ENCODE measurements at regions not wholly inside any gene's neighbourhood (a gene's known extent, or its start where the extent isn't known, plus 50 kb on each side); places are given as distances from the start of the nearest gene placed in this dataset.
"Not testable (repeated sequence)": the region's sequence is repeated elsewhere in the genome, so short reads cannot be mapped to it uniquely, and the experiment has no call there.

DNA sequence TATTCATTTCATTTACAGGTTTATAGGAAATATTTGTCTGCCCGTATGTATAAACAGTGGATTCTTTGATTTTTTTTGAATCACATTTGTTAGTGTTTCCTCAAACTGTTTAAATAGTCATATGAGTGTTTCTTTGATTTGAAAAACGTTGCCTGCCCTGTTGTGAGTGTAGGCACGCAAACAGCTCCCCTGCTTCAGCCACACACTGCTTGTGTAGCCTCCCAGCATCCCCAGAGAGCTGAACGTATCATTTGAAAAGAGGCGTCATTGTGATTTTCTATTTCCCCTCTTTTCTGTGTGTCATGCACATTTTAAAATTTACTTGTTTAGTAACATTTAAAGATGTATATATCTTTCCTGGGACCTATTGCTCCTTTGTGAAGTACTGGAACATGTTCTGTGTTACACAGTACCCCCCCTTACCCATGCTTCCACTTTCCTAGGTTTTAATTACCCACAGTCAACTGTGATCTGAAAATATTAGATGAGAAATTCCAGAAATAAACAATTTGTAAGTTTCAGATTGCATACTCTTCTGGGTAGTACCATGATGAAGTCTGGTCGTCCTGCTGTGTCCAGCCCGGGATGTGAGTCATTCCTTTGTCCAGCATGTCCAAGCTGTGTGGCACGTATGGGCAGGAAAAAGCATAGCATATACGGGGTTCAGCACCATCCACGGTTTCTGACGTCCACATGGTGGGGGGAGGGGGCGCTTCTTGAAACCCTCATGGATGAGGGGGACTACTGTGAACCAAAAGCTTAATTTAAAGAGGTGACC is 78.7 kb downstream of the NPIPB11 start:
- not testable (repeated sequence) for DNase-seq

DNA sequence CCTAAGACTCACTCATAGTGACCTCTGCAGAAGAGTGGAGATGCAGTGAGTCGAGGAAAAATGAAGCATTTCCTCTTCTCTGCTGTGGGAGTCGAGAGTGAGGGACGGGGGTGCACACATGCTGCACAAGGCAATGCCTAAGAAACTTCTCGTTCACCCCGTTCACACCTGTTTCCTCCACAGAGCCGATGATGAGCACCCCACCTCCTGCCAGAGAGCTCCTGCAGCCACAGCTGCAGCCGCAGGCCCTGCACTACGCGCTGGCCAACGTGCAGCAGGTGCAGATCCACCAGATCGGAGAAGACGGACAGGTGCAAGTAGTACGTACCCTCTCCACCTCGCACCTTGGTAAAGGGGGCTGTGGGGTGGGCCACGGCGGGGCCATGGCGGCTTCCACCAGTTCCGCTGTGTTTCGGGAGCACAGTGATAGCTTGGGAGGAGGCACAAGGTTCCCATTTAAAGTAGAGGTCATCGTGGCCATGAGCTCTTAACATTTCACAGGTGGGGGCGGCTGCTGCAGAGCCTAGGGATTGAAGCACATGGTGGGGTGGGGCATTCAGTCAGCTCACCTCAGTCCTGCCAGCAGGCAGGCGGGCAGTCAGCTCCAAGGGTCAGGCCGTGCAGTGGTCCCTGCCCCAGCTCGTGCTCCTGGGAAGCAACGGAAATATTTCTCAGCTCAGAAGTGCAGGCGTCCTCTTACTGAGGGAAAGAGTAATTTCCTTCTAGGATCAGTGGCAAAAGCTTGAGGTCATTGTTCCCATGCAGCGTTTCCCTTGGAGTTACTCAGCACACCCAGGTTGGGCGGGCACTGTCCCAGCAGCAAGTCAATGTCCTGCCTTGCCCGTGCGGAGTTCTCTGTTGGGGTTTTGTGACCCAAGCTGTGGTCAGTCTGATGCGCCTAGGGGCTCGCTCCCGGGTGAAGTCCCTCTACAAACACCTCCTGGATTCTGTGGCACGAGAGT is 80.1 kb downstream of the NPIPB11 start:
- not testable (repeated sequence) for DNase-seq

DNA sequence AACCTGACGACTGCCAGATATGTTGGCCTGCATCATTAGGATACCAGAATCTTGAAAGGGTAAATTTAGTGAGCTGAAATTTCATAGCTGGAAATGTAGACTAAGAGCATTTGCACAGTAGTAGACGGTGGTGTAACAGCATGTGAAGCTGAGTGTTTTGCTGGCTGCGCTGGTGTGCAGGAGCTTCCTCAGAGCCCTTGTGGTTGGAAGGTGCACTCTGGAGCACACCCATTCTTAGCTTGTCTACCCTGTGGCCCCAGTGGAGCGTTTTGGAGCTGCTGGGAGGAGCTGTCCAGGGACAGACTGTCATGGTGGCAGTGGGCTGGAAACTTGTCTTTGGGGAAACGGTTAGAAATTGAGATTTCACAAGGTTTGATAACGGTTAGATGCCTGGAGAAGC is 82.8 kb downstream of the NPIPB11 start:
- DNase-seq: not testable (repeated sequence)

DNA sequence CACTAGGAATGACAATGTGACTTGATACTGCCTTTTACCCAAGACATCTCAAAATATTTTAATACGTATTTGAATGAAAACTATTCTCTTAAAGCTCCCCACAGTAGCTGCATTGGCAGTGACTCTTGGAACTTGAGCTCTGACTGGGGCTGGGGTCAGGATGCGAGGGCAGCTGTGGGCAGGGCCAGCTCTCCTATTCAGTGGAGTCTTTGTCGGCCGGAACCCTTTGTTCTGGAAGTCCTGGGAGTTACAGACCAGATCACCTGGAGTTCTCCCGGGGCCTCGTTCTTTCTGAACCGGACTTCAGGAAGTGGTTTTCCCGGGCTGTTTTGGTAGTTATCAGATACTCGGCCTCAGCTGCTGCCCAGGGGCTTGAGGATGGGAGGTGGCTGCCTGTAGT is 84.9 kb downstream of the NPIPB11 start:
- DNase-seq: no peak

DNA sequence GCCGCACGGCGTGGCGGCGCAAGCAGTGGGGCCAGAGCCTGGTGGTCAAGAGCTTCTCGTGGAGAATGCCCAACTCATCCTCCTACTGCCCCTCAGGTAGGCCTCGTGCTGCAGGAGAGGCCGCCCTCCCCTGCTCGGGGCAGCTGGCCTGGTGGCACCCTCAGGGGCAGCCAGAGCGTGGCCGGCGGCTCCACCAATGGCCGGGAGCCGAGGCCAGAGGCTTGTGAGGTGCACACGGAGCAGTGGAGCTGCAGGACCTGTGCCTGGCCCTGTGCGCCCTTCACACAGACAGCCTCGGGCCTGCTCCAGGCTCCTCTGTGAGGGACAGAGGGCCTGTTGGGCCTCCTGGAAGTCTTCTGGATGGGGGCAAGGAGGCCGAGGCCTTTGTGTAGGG is 85.5 kb downstream of the NPIPB11 start:
- DNase-seq: no peak

DNA sequence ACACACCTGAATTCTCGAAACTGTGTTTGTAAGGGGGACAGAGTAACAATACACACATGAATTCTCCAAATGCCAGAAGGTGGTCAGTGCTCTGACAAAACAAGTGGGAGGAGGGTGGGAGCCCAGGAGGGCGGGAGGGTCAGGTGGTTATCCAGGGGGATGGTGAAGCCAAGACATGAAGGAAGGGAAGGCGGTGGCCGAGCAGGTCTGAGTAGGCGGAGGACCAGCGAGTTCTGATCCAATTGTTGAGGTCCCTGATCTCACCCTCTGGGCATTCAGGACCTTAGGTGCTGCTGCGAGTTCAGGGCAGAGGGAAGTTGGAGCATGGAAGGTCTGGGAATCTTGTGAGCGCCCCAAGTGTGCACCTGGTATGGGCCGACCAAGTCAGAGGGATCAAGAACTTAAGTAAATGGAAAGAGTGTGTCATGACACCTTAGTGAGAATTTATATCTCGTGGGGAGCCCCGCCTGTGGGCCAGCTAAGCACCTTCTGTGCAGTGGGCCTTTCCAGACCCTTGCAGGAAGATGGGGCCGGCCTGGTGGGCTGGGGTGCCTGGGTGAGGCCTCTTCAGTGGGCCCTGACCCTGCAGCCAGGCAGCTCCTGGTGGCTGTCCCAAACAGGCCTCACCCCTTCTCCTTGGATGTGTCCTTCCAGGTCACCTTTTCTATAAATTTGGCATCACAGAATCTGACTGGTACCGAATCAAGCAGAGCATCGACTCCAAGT is 86.1 kb downstream of the NPIPB11 start:
- no peak for DNase-seq

DNA sequence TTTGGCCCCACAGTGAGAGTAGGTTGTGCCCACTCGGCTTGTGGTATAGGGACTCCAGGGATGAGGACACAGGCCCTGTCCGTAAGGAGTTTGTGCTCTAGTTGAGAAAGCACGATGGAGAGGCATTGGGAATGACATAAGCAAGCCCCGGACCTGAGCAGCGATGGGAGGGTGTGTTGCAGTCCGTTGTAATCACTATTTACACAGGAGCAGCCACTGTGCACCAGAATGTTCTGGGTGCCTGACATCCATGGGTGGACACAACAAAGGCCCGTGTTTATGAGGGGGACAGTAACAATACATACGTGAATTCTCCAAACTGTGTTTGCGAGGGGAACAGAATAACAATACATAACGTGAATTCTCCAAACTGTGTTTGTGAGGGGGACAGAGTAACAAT is 86.8 kb downstream of the NPIPB11 start:
- no peak for DNase-seq

DNA sequence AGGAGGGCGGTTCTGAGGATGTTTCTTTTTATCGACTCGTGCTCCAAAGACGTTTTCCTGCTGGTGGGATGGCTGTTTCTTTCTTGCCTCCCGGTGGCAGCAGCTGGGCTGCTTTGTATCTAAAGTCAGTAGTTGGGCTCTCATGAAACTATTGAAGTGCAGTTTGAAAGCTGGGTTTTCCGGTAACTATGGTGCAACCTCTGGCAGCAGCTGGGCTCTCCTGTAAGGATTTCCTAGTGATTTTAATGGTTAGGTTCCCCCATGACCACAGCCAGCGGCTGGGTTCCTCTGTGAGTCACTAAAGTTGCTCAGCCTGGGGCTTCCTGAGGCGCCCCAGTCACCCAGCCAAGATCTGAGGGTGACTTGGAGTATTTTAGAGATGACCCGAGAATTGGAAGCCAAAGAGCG is 87.9 kb downstream of the NPIPB11 start:
- not testable (repeated sequence) for DNase-seq

DNA sequence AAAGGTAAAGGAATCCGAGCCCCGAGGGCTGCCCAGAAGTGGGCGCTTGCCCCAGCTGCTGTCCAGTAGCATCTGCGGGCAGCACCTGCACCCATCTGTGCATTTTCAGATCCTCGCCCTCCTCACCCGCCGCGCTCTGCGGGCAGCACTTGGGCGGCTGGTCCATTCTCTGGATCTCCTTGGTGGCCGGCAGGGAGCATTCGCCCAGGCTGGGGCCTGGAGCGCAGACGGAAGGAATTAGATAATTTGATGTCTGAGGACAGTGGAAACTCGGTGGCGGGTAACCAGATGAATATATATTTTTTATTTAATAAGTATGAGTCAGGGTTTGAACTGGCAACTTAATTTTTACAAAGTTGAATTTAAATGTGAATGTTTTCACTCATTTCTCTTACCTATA is 88.5 kb downstream of the NPIPB11 start:
- DNase-seq: no peak

DNA sequence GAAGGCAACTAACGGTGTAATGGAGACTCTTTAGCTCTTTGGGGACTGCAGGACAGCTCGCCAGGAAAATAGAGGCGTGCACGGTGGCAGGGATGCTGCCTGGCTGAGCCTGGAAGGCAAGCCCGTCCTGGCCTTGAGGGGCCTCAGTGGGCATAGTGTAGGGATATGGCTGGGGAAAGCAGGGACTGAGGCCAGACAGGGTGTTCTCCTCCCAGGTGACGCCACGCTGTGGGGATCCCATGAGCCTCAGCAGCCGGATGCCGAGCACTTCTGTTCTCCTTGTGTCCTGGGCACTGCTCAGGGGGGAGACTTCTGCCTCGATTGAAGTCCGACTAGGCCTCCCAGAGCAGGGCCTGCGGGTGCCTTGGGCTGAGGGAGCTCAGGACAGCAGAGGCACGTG is 89.2 kb downstream of the NPIPB11 start:
- DNase-seq: no peak

DNA sequence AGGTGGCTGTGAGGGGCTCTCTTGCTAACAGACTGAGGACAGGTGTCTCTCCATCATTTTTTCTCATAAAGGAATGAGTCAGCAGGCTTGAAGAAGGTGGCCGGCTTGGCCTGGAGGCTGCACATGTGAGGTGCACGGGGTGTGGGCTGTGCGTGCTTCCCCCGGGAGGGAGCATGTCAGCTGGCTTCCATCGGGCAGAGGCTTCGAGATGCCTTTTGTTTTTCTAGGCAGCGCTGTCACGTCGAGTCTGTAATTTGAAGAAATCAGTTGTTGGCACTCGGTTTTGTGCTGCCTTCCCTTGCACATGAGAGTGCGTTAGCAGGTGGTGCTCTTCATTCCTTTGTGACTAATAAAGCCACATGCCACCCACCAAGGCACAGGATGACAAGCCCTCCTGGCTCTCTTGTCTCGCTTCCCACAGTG is 89.7 kb downstream of the NPIPB11 start:
- DNase-seq: no peak

DNA sequence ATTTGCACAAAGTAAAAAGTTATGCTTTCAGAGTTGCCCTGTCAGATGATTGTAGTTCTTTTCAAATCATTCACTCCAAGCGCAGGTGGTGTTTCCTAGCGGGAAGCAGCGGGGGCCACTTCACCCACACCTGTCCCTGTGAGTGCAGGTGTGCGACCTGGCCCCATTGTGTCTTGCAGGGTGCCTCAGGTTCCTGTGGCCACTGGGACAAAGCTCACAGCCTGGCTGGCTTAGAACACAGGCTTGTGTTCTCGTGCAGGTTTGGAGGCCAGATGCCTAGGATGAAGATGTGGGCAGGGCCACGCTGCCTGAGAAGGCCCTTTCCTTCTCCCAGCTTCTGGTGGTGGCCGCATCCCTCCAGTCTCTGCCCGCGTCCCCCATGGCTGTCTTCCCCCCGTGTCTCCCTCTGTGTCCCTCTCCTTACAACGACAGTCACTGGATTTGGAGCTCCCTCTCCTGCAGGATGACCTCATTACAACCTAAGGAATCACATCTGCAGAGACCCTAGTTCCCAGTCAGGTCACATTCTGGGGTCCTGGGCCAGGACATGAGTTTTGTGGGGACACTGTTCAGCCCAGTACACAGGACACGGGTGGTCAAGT is 90.5 kb downstream of the NPIPB11 start:
- DNase-seq: no peak

DNA sequence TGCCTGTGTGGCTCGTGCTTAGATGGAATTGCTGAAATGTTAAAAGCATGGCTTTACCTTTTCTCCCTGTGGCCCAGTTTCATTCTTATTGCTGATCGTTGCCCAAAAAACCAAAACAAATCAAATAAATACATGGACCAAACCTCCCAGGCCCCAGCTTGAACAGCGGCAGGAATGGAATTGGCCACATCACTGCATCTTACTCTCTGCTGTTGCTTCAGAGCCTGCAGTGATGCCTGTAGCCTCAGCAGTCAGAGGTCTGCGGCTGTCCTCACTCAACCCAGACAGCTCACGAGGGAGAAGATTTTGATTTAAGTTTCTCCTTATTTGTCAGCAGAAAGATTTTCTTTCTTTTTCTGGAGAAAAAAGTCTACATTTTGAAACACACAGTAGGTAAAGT is 91.5 kb downstream of the NPIPB11 start:
- no peak for DNase-seq

DNA sequence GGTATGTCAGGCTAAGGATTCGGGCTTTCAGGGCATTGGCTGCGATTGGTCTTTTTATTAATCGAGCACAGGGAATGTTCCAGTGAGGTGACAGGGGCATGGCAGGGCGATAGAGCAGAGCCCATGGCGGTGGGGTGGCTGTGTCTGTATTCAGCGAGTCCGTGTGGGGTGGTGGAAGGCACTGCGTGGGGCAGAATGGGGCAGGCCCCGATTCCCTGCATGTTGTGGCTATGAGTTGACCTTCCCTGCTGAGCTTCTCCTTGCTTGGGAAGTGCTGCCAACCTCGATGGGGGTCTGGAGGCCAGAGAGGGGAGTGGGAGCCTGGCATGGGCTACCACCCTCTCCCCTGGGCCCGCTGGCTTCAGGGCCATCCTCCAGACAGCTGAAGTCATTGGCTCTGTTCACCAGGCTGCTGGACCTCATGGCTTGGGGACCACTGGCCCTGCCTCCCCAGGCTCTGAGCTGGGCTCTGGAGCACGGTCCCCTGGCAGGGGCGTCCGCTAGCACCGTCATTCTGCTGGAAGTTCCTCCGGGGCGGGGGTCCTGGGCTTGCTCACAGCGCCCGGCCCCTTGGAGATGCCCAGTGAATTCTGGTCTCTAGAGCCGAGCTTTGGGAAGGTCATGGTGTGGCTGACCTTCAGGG is 92.1 kb downstream of the NPIPB11 start:
- no peak for DNase-seq

DNA sequence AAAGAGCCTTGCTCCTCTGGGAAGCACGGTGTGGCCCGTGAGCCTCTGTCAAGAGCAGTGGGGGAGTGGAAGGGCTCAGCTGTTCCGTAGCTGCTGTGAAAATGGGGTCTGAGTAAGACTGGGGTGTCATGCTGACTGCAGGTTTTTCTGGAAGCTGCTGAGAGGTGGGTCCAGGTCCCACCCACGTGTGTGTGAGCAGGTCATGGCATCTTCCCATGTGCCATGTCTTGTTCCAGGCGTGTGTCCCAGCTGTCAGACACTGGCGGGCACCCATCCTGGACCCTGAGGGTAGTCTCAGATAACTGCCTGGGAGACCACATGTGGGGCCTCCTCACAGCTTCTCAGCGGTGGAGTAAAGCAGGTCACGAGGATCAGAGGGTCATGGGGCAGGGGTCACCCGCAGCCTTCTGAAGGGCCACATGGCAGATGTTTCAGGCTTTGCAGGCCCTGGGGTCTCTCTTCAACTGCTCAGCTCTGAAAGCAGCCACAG is 92.9 kb downstream of the NPIPB11 start:
- DNase-seq: no peak

DNA sequence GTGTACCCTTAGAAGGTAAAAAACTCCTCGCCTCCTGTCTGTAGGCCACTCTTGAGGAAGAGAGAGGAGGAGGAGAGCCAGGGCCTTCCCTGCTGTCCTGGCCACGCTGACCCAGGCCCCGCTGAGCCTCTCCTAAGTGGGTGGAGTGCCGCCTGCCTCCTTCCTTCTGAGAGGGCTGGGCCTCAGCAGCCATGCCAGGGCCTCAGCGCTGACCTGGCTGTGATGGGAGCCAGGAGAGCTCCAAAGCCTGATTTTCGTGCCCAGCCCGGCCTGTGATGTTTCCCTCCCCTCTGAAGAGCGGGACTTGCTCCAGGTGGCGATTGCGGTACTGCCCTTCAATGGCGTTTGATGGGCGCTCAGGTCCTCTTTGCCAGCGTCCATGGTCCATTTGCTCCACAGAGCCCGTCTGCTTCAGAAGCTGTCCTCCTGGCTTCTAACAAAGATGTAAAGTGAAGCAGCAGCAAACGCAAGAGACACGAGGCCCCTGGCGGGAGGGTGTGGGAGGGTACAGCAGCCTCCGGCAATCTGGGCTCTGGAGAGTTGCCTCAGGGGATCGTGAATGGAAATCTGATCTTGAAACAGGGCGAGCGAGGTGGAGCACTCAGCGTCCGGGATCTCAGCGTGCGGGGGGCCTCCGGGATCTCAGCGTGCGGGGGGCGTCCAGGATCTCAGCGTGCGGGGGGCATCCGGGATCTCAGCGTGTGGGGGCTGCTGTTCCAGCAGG is 93.5 kb downstream of the NPIPB11 start:
- DNase-seq: no peak

DNA sequence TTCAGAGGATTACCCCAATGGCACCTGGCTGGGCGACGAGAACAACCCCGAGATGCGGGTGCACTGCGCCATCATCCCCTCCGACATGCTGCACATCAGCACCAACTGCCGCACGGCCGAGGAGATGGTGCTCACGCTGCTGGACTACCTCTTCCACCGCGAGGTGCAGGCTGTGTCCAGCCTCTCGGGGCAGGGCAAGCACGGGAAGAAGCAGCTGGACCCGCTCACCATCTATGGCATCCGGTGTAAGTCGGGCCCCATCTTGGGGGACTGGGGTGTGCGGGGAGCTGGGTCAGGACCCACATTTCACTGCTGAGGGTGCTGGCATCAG is 94.2 kb downstream of the NPIPB11 start:
- not testable (repeated sequence) for DNase-seq

DNA sequence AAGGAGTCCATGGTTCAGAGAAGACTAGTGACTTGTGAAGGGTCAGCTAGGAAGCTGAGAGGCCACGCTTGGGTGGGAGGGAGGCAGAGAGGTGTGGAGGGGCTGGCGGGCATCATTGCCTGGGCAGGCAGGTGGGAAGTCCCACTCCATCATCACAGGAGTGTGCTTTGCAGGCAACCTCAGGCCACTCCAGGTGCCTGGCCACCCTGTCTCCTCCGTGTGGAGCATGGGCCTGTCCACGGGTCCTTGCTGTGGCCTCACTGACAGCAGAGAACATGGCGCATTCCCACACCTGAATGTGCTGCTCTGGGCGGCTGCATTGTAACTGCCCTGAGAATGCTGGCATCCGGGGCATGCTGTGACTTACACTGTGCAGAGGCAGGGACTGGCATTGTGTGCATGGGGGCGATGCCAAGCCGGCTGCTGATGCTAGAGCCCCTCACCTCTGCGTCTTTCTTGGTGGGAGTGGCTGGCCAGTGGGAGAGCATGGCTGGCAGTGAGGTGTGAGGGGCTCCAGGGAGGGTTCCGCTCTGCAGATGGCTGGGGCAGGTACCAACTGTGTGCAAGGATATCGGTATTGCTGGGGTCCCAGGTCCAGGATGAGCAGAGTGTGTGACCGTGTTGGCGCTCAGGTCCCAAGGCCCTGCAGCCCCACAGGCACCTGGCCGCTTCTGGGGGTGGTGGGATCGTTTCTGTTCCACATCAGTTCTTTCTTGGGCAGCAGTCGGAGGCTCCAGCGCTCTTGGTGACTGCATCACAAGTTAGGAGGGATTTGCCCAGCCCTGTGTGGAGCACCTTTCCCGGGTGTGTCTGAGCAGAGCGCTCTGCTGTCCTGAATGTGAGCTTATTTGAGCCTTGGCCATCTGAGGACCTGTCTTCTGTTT is 94.8 kb downstream of the NPIPB11 start:
- DNase-seq: no peak

DNA sequence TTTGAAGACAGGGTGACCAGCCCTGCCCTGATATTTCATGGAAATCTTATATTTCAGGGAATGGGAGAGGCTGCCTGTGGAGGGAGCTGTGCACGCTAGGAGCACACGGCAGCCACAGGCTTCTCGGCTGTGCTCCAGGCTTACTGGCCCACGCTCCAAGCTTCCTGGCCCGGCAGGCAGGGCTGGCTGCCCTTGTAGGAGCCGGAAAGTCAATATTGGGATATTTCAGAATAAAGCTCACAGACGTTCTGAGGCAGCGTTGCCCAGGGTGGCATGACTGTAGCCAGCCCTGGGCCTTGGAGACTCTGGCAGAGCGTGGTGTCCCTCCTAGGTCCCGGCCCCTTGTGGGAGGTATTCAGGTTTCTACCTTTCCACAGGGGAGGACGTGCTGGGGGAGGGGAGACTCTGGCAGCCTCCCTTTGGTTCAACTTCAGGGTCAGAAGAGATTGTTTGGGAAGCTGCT is 95.6 kb downstream of the NPIPB11 start:
- DNase-seq: no peak

DNA sequence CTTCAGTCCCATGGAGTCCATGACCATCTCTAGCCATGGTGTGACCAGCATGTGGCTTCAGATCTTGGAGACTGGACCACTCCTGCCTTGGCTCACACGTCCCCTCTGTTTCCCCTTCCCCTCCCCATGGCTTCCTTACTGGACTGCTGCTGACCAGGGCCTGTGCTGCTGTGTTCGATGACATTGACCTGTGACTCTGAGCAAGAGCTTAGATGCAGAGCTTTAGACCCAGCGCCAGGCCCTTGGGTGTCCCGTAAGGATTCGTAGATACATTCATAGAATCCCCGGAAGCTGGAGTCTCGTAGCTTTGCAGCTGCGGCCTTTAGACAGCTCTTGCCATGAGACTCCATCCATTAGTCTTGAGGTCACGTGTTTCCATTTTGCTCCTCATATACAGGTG is 96.3 kb downstream of the NPIPB11 start:
- DNase-seq: not testable (repeated sequence)
